ENCODE measurements at regions not wholly inside any gene's neighbourhood (a gene's known extent, or its start where the extent isn't known, plus 50 kb on each side); places are given as distances from the start of the nearest gene placed in this dataset.

- TF ChIP-seq POLR2A (IDR thresholded peaks at IDR 0.05; ENCODE audit: low read depth, low read length) (no peak), BHLHE40 (IDR thresholded peaks at IDR 0.05; ENCODE audit: low read depth, low read length) (no peak), CTCF (conservative IDR thresholded peaks at IDR 0.05; ENCODE audit: low read depth, low read length) (no peak), MXI1 (IDR thresholded peaks at IDR 0.05; ENCODE audit: borderline replicate concordance, low read depth, low read length) (no peak), RAD21 (IDR thresholded peaks at IDR 0.05; ENCODE audit: low read length) (no peak), CHD1 (IDR thresholded peaks at IDR 0.05; ENCODE audit: low read depth, low read length) (no peak), SMC3 (IDR thresholded peaks at IDR 0.05; ENCODE audit: low read depth, low read length) (no peak), RCOR1 (IDR thresholded peaks at IDR 0.05; ENCODE audit: insufficient replicate concordance, low read length) (no peak), USF2 (IDR thresholded peaks at IDR 0.05; ENCODE audit: low read depth, low read length) (no peak), ELK1 (IDR thresholded peaks at IDR 0.05; ENCODE audit: borderline replicate concordance, low read depth, low read length) (no peak), RFX5 (IDR thresholded peaks at IDR 0.05; ENCODE audit: low read depth, low read length) (no peak), MAFK (IDR thresholded peaks at IDR 0.05; ENCODE audit: low read depth, low read length) (no peak)
These were observed 75.6 kb upstream of the ZFP42 start for GRCh38 chr4:187919966-187920365.
